GM12875 (cell line): ENCODE measurements at regions not wholly inside any gene's neighbourhood (a gene's known extent, or its start where the extent isn't known, plus 50 kb on each side); places are given as distances from the start of the nearest gene placed in this dataset.

Source experiments
- H3K4me3 ChIP-seq: one replicate; pipeline ENCODE4 v1.5.1; 2011; ENCODE audit warnings: low read depth, low read length, control low read depth
- TF ChIP-seq, protein P1 (sequence below): IDR thresholded peaks from 2 replicates; pipeline ENCODE4 v1.5.1; 2011; ENCODE audit warnings: low read depth, mild to moderate bottlenecking, control low read depth, inconsistent platforms, low read length, moderate library complexity, borderline replicate concordance; ENCODE audit not compliant: insufficient read depth

DNA sequence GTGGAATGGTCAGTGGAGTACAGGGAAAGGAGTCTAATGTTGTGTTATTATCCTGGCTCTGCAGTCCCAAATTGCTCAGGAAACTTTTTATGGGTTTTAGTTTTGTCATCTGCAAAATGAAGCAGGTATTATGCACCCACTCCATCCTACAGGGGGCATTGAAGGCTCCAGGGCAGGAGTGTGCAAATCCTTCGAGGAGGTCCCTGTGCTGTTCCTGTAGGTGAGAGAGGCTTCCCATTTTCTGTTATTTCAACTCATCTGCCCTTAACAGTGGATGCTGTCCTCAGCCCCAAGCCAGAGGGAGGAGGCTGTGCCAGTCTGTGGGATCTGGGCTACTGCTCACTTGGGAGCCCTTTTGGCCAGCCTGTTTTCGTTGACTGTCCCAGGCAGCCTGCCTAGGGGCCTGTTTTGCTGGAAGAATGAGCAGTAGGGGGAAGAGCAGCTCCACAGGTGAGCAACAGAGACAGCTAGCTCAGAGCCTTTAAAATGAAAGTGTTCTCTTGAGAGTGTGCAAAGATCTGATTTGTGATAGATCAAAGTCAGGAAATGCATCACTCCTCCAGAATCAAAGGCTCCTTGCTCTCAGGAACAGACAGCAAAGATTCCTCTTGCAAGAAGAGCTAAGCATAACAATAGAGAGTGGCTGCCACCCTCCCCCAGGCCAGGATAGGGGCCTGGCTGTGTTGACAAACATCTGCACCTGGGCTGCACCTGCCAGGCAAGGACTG, 317.6 kb upstream of the PROX1 start:
- TF ChIP-seq, protein P1, sequence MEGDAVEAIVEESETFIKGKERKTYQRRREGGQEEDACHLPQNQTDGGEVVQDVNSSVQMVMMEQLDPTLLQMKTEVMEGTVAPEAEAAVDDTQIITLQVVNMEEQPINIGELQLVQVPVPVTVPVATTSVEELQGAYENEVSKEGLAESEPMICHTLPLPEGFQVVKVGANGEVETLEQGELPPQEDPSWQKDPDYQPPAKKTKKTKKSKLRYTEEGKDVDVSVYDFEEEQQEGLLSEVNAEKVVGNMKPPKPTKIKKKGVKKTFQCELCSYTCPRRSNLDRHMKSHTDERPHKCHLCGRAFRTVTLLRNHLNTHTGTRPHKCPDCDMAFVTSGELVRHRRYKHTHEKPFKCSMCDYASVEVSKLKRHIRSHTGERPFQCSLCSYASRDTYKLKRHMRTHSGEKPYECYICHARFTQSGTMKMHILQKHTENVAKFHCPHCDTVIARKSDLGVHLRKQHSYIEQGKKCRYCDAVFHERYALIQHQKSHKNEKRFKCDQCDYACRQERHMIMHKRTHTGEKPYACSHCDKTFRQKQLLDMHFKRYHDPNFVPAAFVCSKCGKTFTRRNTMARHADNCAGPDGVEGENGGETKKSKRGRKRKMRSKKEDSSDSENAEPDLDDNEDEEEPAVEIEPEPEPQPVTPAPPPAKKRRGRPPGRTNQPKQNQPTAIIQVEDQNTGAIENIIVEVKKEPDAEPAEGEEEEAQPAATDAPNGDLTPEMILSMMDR, result no peak
- H3K4me3 ChIP-seq, result no peak overlapping the region

DNA sequence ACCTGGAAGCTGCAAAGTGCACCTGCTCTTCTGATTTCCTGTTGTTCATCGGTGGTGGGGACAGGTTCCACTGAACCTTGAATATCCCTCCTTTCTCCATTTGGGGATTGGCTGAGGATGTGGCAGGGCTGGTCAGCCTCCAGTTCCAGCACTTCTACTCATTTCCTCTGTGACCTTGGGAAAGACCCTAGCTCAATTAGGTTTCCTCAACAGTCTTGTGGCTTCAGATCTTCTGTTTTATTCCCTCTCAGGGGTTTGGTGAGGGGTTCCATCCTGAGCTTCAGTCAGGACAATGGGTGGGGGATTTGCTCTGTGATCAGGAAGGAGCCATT, 317.1 kb upstream of the PROX1 start:
- TF ChIP-seq, protein P1, result no peak
- no peak overlapping the region for H3K4me3 ChIP-seq

DNA sequence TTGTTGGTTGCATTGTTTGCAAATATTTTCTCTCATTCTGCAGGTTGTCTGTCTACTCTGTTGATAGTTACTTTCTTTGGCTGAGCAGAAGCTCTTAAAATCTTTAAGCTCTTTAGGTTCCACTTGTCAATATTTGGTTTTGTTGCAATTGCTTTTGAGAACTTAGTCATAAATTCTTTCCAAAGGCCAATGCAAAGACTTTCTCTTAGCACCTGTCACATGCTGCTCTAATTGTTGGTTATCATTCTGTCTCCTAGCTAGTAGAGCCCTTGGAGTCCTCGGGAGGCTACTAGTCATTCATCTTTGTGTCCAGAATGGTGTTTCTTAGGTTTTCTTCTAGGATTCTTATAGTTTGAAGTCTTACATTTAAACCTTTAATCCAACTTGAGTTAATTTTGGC, 312.7 kb upstream of the PROX1 start:
- TF ChIP-seq, protein P1, result no peak
- no peak overlapping the region for H3K4me3 ChIP-seq

DNA sequence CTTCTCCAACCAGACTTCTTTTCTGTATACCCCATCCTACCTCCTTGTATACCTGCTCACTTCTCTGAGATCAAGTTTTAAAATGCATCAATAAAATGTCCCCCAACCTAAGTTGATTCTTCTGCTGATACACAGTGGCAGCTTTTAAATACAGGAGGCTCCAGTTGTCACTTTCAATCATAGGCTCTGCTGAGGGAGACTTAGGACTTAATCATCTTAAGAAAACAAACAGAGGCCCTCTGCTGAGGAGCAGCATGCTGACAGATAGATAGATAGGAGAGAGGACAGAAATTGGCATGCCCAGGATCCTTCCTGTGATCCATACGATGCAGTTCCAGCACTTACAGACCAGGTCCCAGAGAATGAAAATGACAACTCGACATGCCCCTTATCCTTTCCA, 311.0 kb upstream of the PROX1 start:
- TF ChIP-seq, protein P1, result no peak

DNA sequence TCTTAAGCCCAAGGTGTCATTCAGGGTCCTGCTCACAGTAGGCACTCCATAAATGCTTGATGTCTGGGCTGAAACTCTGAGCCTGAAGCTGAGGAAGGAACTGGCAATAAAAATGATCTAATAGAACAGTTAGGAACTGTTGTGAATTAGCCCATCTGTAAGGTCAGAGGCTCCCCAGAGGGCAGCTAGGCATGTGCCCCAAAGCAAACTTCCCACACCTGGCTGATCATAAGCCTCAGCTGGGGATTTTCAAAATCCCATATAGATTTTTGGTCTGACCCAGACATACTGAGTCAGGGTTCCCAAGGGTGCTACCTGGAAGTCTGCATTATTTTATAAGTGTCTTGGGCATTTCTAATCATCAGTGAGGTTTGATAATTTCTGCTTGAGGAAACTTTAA, 309.4 kb upstream of the PROX1 start:
- H3K4me3 ChIP-seq, result no peak overlapping the region
- TF ChIP-seq, protein P1, result no peak

More for the DNA sequence above, 311.0 kb upstream of the PROX1 start:
- H3K4me3 ChIP-seq, result no peak overlapping the region

DNA sequence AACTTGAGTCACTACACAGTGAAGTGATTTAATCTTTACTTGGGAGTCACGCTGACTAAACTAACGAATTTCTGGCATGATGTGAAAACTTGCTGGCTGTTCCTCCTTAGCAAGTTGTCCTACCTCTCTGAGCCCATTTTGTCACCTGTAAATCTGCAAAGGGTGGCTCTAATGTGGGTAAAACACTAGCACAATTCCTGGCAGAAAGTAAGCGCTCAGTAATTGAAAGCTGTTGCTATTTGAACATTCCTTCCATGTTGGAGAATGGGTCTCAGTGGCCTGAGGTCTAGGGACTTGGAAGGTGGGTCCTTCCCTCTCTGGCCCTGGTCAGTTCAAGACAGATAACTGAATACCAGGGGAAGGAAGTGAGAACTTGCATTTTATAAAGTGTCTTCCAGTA, 309.0 kb upstream of the PROX1 start:
- no peak overlapping the region for H3K4me3 ChIP-seq
- TF ChIP-seq, protein P1, result no peak

DNA sequence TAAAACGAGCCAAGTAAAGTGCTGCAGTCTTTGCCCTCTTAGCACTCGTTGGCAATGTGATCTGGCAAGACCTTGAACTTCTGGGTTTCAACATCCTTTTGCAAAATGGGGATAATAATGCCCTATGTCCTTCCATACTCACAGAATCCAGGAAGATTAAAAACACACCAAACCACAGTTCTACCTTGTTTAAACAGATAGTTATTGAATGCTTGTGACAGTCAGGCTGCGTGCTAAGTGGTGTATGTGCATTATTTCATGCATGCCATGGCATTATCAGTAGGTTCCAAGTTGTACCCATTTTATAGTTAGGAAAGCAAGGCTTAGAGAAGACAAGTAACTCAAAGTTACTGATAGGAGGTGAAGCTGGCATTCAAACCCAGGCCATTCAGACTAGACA, 308.6 kb upstream of the PROX1 start:
- TF ChIP-seq, protein P1, result no peak
- no peak overlapping the region for H3K4me3 ChIP-seq
